OCI-LY7 (cell line): ENCODE measurements at regions not wholly inside any gene's neighbourhood (a gene's known extent, or its start where the extent isn't known, plus 50 kb on each side); places are given as distances from the start of the nearest gene placed in this dataset.

ENCODE experiments used
- EZH2phosphoT487 ChIP-seq: fragments of 200-600 bp; sonication (generic); IDR thresholded peaks from 2 replicates; pipeline ENCODE4 v1.6.1; 2018; ENCODE audit warnings: low read depth, borderline replicate concordance, mild to moderate bottlenecking, mixed run types, antibody characterized with exemption, low read length, moderate library complexity, mixed read lengths
- TF ChIP-seq, protein P1 (sequence below): fragments of 200-600 bp; sonication (generic); conservative IDR thresholded peaks from 2 replicates; pipeline ENCODE4 v1.5.1; 2014; ENCODE audit warnings: mild to moderate bottlenecking, antibody characterized with exemption, low read length, moderate library complexity, mixed read lengths

GRCh38 chr3:181616088-181617070 lies 95.3 kb upstream of the SOX2 start:
- TF ChIP-seq, protein P1, sequence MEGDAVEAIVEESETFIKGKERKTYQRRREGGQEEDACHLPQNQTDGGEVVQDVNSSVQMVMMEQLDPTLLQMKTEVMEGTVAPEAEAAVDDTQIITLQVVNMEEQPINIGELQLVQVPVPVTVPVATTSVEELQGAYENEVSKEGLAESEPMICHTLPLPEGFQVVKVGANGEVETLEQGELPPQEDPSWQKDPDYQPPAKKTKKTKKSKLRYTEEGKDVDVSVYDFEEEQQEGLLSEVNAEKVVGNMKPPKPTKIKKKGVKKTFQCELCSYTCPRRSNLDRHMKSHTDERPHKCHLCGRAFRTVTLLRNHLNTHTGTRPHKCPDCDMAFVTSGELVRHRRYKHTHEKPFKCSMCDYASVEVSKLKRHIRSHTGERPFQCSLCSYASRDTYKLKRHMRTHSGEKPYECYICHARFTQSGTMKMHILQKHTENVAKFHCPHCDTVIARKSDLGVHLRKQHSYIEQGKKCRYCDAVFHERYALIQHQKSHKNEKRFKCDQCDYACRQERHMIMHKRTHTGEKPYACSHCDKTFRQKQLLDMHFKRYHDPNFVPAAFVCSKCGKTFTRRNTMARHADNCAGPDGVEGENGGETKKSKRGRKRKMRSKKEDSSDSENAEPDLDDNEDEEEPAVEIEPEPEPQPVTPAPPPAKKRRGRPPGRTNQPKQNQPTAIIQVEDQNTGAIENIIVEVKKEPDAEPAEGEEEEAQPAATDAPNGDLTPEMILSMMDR: no peak
- TF ChIP-seq EZH2phosphoT487: no peak
